NT2/D1 (cell line): ENCODE measurements at regions not wholly inside any gene's neighbourhood (a gene's known extent, or its start where the extent isn't known, plus 50 kb on each side); places are given as distances from the start of the nearest gene placed in this dataset.

ENCODE experiments used
- YY1 ChIP-seq: IDR thresholded peaks from 2 replicates; pipeline ENCODE4 v1.6.1; 2011; ENCODE audit not compliant: insufficient read length, insufficient read depth
- ZNF274 ChIP-seq: IDR thresholded peaks from 2 replicates; pipeline ENCODE4 v1.6.1; 2011; ENCODE audit warnings: mild to moderate bottlenecking, low read depth, low read length

DNA sequence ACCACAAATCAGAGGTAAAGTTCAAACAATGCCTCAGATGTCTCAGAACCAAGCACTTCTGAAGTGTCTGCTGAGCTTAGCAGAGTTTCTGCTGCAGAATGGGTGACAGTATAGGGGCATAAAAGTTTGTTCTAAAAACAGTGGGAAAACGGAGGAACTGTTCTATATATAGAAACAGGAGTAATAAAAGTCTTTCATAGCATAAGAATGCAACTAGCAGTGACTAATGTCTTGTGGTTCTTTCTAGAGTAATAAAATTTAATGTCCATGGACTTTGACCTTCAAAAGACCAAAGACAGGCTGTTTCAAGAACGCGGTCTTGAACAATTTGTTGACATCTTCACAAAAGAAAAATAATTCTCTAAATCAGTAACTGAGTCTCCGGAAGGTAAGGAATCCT lies 107.5 kb upstream of the FAR2 start:
- TF ChIP-seq ZNF274 (no peak), YY1 (no peak)
